ENCODE measurements at regions not wholly inside any gene's neighbourhood (a gene's known extent, or its start where the extent isn't known, plus 50 kb on each side); places are given as distances from the start of the nearest gene placed in this dataset.

GRCh38 chr12:94879542-94879941 is 124.0 kb downstream of the NDUFA12 start (continued):
- 0 out of 2 replicates have a peak, but pooled peaks have one; percentile 31 for TF ChIP-seq ELF3 (CRISPR knock-in tag; IDR thresholded peaks at IDR 0.05)
- no peak for TF ChIP-seq ELK4 (CRISPR knock-in tag; IDR thresholded peaks at IDR 0.05; ENCODE audit: borderline replicate concordance)
- no peak for TF ChIP-seq ZNF781 (CRISPR knock-in tag; IDR thresholded peaks at IDR 0.05; ENCODE audit: borderline replicate concordance, not compliant biosample characterization)
- TF ChIP-seq HOXA9 (CRISPR knock-in tag; IDR thresholded peaks at IDR 0.05; ENCODE audit: borderline replicate concordance), result no peak
- no peak for TF ChIP-seq BCL3 (CRISPR knock-in tag; IDR thresholded peaks at IDR 0.05)
- no peak for TF ChIP-seq TEAD2 (CRISPR knock-in tag; IDR thresholded peaks at IDR 0.05)
- TF ChIP-seq HNRNPUL1 (IDR thresholded peaks at IDR 0.05; ENCODE audit: low read depth, low read length), result no peak
- TF ChIP-seq ARHGAP35 (CRISPR knock-in tag; IDR thresholded peaks at IDR 0.05; ENCODE audit: borderline replicate concordance), result no peak
- TF ChIP-seq GZF1 (CRISPR knock-in tag; IDR thresholded peaks at IDR 0.05), result no peak
- TF ChIP-seq THAP9 (CRISPR knock-in tag; IDR thresholded peaks at IDR 0.05; ENCODE audit: borderline replicate concordance), result no peak
- TF ChIP-seq REL (CRISPR knock-in tag; conservative IDR thresholded peaks at IDR 0.05), result no peak
- no peak for TF ChIP-seq EEA1 (CRISPR knock-in tag; IDR thresholded peaks at IDR 0.05; ENCODE audit: borderline replicate concordance)
- TF ChIP-seq ZNF251 (CRISPR knock-in tag; IDR thresholded peaks at IDR 0.05), result no peak
- TF ChIP-seq ZNF589 (CRISPR knock-in tag; conservative IDR thresholded peaks at IDR 0.05), result no peak
- TF ChIP-seq HMGA1 (CRISPR knock-in tag; conservative IDR thresholded peaks at IDR 0.05), result no peak
- no peak for TF ChIP-seq ZNF337 (CRISPR knock-in tag; IDR thresholded peaks at IDR 0.05; ENCODE audit: borderline replicate concordance, low read depth)
- no peak for TF ChIP-seq PHF5A (CRISPR knock-in tag; IDR thresholded peaks at IDR 0.05; ENCODE audit: low read depth, unreplicated experiment)
- TF ChIP-seq ZNF746 (CRISPR knock-in tag; IDR thresholded peaks at IDR 0.05), result no peak
- no peak for TF ChIP-seq GPBP1L1 (CRISPR knock-in tag; IDR thresholded peaks at IDR 0.05)
- TF ChIP-seq ZNF878 (CRISPR knock-in tag; IDR thresholded peaks at IDR 0.05), result no peak
- TF ChIP-seq KDM3A (CRISPR knock-in tag; IDR thresholded peaks at IDR 0.05; ENCODE audit: low read depth), result no peak
- TF ChIP-seq ZBTB26 (CRISPR knock-in tag; IDR thresholded peaks at IDR 0.05; ENCODE audit: borderline replicate concordance), result no peak
- no peak for TF ChIP-seq ZNF749 (CRISPR knock-in tag; IDR thresholded peaks at IDR 0.05; ENCODE audit: borderline replicate concordance)
- TF ChIP-seq PRMT3 (CRISPR knock-in tag; IDR thresholded peaks at IDR 0.05; ENCODE audit: borderline replicate concordance, low read depth), result no peak
